AG10803 (cell line): ENCODE measurements at regions not wholly inside any gene's neighbourhood (a gene's known extent, or its start where the extent isn't known, plus 50 kb on each side); places are given as distances from the start of the nearest gene placed in this dataset.

Experiments
- DNase-seq: peaks from one replicate; pipeline ENCODE4 v3.0.0; 2010; ENCODE audit warnings: low read depth
- H3K4me3 ChIP-seq: 2 replicates; pipeline ENCODE4 v1.5.1; 2011; ENCODE audit warnings: mild to moderate bottlenecking, low read length, control low read depth
- CTCF ChIP-seq: conservative IDR thresholded peaks from 2 replicates; pipeline ENCODE4 v1.5.1; 2011; ENCODE audit warnings: mild to moderate bottlenecking, low read length, control low read depth, inconsistent platforms

GRCh38 chr12:34097213-34097612 lies 74.9 kb downstream of the ALG10 start:
- no peak overlapping the region for H3K4me3 ChIP-seq
- no peak for TF ChIP-seq CTCF
- DNase-seq = no peak

GRCh38 chr12:34105392-34105933 lies 83.2 kb downstream of the ALG10 start:
- TF ChIP-seq CTCF = no peak
- DNase-seq = no peak
- no peak overlapping the region for H3K4me3 ChIP-seq

GRCh38 chr12:34106172-34106571 lies 83.9 kb downstream of the ALG10 start:
- DNase-seq = no peak
- no peak for TF ChIP-seq CTCF
- no peak overlapping the region for H3K4me3 ChIP-seq

- no peak for TF ChIP-seq CTCF
- no peak for DNase-seq
- no peak overlapping the region for H3K4me3 ChIP-seq
Measured at GRCh38 chr12:34107016-34107415, 84.7 kb downstream of the ALG10 start.

- no peak for TF ChIP-seq CTCF
- DNase-seq = no peak
- no peak overlapping the region for H3K4me3 ChIP-seq
Measured at GRCh38 chr12:34107781-34108404, 85.6 kb downstream of the ALG10 start.

GRCh38 chr12:34108405-34108803 lies 86.1 kb downstream of the ALG10 start:
- no peak for TF ChIP-seq CTCF
- no peak for DNase-seq
- H3K4me3 ChIP-seq = no peak overlapping the region

- TF ChIP-seq CTCF = no peak
- no peak for DNase-seq
- no peak overlapping the region for H3K4me3 ChIP-seq
Measured at GRCh38 chr12:34108967-34109366, 86.7 kb downstream of the ALG10 start.
